AML-193 (cell line): ENCODE measurements at regions not wholly inside any gene's neighbourhood (a gene's known extent, or its start where the extent isn't known, plus 50 kb on each side); places are given as distances from the start of the nearest gene placed in this dataset.
"Not testable (repeated sequence)": the region's sequence is repeated elsewhere in the genome, so short reads cannot be mapped to it uniquely, and the experiment has no call there.

Experiments used
- DNase-seq, 2 experiments: peaks; one replicate each; lab custom pipeline; 2025; lab: John Stamatoyannopoulos, UW

DNA sequence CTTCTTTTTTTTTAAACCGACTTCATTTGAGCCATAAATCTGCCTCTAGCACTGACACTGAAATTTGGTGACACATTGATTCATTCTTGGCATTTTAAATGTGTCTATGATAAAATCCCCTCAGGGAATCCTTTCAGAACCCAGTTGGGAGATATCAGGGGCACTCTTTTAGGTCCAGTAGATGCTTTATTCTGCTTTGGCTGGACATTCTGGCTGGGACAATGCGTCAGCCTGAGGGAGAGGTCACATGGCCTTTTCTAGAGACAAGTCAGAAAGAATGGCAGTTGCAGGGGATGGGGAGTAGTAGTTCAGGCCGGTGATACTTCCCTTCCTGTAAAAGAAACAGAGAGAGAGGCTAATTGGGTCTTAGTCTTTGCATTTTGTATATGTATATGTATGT is 63.1 kb downstream of the TRIM43 start:
- DNase-seq, result not testable (repeated sequence)

DNA sequence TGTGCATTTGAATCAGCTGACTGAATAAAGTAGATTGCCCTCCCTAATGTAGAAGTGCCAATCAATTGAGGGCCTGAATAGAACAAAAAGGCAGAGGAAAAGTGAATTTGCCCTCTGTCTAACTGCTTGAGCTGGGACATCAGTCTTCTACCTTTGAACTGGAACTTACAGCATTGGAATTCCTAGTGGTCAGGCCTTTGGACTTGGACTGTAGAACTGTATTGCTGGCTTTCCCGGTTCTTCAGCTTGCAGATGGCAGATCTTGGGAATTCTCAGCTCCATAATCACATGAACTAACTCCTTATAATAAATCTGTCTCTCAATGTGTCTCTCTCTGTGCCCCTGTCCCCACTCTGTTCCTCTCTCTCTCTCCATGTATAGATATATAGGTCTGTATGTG is 64.8 kb downstream of the TRIM43 start:
- not testable (repeated sequence) for DNase-seq

DNA sequence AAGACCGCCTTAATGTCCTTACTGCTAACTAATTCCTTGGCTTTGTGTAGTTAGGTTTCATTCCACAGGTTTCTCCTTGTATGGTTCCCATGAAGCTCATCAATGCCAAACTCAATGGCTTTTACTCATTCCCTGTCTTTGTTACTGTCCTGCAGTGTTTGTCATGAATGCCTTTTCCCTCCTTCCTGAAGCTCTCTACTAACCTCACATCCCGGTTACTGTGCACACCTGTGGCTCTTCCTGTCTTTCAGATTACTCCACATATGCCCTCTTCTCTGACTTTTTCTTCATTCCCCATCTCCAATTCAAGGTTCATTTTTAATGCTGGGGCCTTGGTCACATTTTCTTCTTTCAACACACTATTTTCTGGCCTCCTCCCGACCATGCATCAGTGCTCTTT is 66.1 kb downstream of the TRIM43 start:
- DNase-seq, result not testable (repeated sequence)

DNA sequence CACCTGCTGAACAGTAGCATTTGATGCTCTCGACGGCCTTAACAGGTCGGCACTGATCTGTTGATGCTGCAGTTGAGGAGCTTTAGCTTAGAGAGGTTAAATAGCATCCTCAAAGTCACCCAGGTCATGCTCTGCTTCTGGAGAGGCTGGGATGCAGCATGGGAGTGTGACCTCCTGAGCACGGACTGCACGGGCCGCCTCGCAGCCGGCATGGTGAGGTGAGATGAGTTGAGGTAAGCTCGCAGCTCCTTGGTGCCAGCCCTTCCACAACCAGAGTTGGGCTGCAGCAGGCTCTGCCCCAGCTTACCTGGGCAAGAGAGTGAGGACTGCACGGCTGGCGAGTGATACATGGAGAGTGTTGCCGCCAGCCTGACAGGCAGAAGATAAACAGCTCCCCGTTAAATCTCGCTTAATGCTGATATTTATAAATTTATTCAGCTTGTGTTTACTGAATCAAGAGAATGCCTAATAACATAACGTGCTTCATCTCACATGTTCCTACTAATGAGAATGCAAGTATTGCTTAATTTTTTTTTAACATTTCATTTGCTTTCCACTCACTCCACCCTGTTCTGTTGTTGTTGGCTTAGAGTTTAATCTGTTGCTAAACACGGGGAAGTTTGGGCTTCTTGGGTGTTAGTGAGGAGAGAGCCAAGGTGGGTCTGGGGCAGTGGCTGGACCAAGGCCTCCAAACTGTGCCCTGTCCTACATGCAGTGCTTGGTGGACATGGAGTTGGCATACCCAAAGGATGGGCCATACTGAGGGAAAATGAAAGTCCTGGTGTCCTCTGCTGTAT is 69.2 kb downstream of the TRIM43 start:
- DNase-seq, result not testable (repeated sequence)

DNA sequence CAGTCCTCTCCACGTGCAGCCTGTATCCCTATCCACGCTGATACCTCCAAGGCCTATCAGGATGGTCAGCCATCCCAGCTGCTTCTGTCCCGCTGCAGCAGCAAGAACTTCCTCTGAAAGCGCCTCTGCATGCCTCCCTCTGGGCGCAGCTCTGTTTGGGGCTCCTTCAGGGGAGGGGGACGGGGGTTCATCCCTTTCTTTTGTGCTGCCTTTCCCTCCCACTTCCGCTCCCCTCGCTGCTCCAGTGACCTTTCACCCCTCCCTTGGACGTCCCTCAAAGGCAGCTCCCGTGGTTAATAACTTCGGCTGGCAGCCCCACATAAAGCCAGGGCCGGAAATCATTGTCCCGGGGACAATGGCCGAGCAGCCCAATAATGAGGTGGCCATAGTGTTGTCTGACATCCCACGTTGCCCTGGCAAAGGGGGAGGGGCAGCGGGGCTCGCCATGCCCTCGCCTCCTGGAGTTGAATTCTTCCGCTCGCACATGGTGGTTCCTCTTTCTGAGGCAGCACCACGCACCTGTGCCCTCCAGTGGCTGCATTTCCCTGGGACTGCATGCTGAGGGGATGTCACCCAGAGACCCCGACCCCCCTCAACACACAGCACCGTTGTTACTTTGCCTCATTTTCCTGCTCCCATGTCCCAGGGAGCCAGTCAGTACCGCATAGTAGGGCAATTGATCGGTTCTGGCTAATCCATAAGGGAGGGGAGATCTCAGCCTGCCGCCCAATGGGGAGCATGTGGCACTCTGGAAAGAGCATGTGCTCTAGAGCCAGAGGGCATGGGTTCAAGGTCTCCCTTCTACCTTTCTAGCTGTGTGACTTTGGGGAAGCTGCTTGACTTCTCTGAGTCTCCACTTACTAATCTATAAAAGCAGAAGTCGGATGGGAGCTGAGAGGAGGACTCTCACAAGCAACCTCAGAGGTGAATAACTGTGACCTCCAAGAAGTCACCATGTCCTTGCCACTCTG is 72.0 kb downstream of the TRIM43 start:
- DNase-seq, result not testable (repeated sequence)

DNA sequence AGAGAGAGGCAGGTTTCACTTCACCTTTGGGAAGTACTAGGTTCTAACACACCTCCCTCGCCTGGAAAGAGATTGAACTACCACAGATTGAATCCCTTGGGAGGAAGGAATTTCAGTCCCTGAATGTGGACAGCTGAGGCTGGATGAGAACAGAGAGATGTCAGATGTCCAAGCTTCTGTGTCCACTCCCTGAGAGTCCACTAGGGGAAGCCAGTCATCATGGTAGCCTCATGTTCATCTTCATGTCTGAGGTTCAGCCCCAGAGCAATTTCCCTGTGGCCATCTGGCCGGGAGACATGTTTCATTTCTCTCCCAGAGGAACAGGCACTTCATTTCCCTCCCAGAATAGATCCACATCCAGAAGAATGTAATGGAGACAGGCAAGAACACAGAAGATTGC is 74.8 kb downstream of the TRIM43 start:
- DNase-seq, result not testable (repeated sequence)

DNA sequence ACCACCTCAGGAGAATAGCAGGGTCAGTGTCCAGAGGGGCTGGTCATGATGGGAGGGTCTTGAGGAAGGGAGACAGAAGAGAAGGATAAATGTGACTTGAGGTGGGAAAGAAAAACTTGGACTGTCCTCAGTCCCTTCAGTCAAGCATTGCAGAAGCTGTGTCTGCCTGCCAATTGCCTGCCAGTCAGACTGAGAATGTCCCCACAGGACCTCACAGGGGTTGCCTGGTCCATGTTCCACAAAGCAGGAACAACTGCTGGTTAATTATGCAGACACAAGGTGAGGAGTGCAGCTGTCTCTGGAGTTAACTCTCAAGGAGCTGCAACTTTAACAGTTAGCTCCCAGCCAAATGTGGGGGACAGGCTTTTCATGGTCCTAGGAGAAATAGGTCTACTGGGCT is 75.7 kb downstream of the TRIM43 start:
- no peak for DNase-seq

DNA sequence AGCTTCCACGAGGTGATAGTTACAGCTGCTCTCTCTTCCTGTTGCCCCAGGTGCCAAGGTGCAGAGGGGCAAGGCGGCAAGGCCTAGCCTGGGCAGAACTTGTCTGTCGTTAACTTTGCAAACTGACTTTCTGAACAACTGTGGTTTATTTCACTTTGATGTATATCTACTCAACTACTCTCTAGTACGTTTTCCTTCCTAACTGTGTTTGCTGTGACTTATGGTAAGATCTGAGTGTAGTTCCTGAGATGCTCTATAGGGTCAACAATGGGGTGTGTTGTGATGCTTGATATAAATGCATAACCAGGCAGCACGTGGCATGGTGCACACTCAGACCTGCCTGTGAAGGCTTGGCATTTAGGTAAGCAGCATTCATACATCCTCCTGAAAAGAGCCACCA is 77.1 kb downstream of the TRIM43 start:
- DNase-seq, result not testable (repeated sequence)

DNA sequence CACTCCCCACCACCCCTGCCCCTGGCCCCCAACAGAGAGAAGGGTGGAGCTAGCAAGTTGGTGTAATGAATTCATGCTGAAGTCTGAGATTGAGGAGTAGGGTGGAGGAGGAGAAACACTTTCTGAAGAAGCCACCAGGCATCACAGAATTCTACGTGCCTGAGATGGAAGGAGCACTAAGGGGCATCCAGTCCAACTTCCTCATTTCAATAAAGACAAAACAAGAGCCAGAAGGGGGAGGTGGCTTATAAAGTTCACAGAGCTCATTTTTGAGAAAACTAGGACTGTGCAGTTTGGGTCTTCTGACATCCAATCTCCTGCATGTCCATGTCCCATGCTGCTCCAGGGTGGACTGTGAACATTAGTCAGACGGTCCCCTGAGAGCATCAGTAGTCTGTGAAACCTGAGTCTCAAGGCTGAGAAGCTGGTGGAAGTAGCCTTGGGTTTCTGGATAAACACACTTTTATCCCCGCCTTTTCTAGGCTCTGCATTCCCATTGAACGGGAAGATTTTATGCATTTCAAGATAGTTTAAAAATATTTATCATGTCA is 77.7 kb downstream of the TRIM43 start:
- DNase-seq, result no peak

DNA sequence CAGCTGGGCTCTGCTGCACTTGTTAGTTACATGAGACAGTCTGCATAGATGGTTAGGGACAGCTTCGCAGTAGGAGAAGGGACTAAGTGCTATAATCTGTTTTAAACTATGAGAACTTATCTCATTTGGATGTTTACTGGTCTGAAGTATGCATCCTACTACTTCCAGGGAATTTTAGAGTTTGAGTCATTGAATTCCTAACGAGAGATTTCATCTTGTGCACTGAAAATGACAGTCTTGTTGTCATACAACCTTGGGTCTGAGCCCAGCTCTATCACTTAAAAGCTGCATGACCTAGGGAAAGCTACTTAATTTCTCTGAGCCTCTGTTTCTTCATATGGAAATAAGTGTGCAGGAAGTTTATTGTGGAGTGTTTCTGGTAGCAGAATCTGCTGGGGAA is 78.4 kb downstream of the TRIM43 start:
- no peak for DNase-seq

DNA sequence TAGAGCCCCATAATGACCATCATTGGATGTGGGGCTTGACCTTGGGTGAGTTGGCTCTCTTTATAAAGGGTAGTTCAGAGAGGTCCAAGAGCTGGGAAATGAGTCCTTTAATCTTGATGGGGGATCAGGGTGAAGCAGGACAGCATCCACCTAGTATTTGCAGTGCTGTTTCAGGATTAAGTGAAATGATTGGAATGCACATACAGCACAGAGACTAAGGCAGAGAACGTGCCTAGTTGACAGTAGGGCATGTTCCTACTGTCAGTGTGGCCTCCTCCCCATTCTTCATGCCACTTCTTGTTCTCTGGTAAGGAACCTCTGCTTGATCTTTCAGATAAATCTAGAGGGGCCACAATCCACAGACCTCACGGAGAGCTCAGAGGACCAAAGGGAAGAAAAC is 78.9 kb downstream of the TRIM43 start:
- DNase-seq, result no peak

DNA sequence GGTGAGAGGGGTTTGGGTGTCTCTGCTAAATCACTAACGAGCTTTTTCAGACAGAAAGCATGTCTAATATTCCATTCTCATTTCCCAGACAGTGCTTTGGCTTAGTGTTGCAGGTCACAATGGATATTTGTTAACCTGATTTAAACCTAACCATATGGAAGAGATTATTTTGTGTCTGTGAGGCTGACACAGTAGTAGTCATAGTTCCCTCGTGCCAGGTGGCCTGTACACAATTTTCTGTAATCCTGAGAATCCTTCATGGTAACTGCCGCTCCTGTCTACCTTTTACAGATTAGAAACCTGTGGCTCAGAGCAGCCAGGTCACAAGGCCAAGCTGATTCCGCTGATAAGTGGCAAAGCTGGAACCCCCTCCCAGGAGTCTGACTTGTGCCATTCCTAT is 79.4 kb downstream of the TRIM43 start:
- not testable (repeated sequence) for DNase-seq

DNA sequence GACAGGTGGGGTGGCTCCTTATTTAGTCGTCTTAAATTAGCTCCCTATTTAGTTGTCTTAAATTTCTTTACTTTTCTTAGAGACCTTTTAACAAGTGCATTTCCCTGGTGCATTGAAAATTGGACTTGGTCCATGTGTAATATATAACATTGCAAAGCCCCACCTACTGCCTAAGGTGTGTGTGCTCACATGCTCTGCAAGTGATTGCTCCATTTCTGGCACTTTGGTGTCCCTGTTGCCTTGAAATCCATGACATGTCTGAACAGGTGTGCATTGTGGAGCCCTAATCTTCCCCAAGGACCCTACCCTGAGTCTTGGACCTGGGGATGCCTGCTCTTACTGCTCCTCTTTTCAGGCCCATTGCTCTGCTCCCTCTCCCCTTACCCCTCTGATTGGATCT is 80.2 kb downstream of the TRIM43 start:
- not testable (repeated sequence) for DNase-seq

DNA sequence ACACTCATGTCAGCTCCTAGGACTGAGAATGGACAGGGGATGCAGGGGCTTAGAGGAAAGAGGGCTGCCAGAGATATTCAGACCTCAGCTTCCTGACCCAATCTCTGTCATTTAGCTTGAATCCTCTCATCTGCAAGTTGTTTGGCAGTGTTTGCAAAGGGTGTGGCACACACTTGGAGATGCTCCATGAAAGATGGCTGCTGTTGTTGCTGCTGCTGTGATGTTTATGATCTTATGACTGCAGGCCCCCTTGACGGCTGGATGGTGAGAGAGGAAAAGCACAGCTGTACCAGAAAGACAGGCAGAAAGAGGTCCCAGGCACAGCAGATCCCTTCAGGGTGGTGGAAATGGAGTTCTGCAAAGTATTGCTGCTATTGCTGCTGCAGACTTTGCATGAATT is 80.7 kb downstream of the TRIM43 start:
- DNase-seq, result not testable (repeated sequence)

DNA sequence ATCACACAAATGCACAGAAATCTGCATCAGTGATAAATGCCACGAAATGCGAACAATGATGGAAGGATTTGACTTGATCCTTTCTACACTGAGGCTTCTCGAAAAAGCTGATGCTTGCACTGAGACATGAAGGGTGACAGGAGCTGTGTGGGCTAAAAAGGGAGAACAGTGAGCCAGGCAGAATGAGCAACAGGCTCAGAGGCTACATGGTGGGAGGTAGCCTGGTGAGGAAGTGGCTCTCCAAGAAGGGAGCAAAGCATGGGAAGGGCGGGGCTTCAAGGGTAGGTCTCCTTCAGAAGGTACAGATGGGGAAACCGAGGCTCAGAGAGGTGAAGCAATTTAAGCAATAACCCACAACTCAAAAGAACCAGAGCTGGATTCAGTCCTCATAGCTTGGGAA is 82.4 kb downstream of the TRIM43 start:
- no peak for DNase-seq

DNA sequence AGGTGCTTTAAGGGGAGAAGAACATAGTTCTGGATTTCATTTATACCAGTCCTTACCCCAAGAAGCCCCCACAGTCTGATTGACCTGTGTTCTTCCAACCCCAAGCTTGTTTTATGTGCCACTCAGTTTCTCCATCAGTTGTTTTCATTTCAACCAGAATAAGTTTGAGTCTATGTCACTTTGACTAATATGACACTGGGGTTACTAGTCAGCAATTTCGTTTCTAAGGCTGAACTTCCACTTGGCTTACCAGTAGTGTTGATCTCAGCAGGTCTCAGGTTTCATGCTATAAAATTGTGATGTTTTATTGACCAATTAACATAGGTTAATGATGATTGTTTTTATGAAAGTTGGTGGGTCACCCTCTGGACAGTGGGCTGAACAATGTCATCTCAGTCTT is 84.8 kb downstream of the TRIM43 start:
- DNase-seq, result not testable (repeated sequence)

DNA sequence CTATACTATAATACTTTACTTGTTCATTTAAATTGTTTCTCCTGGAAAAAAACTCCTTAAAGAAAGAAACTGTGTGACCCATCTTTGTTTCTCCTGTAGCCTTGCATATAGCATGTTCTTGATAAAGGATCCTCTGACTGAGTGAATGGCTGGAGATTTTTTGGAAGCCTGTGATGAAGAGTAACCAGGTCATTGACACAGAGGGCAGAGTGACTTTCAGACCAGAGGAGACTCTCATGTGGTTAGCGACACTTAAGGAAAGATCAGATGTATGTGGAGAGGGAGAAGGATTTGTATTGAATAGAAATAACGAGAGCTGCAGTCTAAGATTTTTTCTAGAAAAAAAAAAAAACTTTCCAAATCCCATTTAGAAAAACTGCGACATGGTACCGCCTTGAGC is 85.5 kb downstream of the TRIM43 start:
- no peak for DNase-seq

DNA sequence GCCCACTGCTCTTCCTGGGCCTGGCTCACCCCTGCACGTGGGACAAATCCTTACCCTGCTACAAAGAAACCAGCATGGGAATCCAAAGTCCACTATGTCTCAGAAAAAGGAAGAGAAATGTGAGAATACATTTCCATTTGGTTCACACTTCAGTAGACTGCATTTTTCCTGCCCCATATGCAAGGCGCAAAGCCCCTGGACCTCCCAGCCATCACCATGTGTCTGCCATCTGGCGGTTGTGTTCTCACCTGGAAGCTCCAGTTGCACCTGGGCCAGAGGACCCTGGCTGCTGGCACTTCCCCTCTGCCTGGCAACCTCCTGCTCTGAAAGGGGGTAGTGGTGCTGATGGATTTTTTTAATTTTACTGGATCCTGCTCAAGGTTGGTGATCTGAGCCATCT is 86.0 kb downstream of the TRIM43 start:
- not testable (repeated sequence) for DNase-seq

DNA sequence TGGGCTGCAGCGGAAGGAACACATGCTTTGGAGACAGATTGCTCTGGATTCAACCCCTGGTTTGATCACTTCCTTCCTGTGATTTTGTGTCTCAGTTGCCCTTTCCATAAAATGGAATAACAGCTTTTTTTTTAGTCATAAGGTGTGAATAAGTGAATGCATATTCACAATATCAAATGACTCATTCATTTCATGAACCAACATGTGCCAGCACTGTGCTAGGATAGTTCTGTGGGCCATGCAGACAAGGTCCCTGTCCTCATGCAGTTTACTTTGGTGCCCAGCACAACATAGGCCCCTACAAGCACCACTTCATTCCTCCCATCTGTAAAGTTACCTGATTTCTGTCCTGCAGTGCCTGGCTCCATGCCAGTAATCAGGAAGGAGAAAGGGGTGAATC is 89.4 kb downstream of the TRIM43 start:
- DNase-seq, result not testable (repeated sequence)

DNA sequence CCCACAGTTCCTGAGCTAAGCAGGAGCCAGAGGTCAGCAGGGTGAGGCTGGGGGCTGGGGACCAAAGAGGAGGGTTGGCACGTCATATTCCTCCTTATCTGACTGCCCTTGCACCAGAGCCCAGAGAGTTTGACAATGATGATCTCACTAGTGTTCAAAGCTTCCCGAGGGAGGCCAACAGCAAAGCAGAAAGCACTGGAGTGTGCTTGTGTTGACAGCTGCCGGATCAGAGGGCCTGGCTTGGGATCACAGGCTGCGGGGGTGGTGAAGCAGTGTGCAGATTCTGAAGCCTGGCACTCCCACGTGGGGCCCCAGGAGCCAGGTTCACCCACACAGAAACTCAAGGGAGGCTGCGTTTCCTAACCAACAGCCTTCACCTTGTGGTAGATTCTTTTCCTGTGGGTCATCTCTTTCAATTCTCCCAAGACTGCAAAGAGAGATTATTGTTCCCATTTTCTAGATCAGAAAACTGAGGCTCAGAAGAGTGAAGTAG is 89.8 kb downstream of the TRIM43 start:
- not testable (repeated sequence) for DNase-seq

DNA sequence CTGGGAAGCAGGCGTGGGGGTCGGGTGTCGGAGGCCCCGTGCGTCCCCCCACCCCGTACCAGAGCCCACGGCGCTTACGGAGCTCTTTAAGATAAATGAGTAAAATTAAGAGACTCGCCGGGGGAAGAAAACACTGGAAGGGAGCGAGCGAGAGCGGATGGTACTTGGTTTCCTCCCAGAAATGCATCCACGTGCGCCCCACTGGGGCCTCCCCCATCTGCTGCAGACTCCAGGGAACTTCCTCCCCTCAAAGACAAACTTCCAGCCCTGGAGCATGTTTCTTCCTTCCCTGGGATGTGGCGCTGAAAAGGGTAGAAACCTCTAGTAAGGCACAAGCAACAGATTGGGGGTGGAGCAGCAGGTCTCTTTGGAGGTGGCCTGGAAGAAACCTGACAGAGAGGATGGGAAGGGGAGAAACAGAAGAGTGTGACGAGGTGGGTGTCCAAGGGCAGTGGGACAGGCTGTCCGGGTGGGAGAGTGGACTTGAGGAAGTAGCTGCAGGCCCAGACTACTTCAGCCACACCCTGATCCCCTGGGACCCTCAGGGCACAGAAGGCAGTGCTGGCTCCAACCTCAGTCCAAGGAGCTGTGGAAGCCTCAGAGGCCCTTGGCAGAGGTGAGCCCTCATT is 91.2 kb downstream of the TRIM43 start:
- DNase-seq, result not testable (repeated sequence)

DNA sequence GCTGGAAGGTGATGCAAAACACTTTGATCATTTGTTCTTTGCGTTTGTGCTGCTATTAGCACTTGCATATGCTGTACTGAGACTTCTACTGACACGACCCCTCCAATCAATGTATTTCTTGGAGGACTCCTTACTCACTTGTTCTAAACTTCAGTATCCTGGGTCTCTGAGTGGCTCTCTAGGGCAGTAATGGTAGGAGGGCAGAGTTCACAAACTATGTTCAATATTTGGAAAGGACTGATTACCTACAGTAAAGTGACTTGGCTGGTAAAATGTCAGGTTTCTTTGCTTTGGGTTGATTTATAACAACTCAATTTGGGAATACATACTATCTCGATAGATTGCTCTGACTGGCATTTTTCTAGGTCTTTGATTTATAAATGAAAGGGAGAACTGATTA is 93.7 kb downstream of the TRIM43 start:
- DNase-seq, result no peak
